Osteoblast (primary cell): ENCODE measurements at regions not wholly inside any gene's neighbourhood (a gene's known extent, or its start where the extent isn't known, plus 50 kb on each side); places are given as distances from the start of the nearest gene placed in this dataset.

Source experiments
- DNase-seq: peaks from one replicate; pipeline ENCODE4 v3.0.0; 2011; ENCODE audit warnings: low spot score, mixed read lengths; ENCODE audit not compliant: insufficient read length; ENCODE audit errors: missing footprints
- H2AFZ ChIP-seq: 2 replicates; pipeline ENCODE4 v1.6.0; 2011; ENCODE audit warnings: mild to moderate bottlenecking, low read length
- H3K27ac ChIP-seq: 2 replicates; pipeline ENCODE4 v1.5.1; 2011; ENCODE audit warnings: mild to moderate bottlenecking, low read depth, low read length, moderate library complexity
- H3K27me3 ChIP-seq: 2 replicates; pipeline ENCODE4 v1.6.0; 2012; ENCODE audit warnings: mild to moderate bottlenecking, control low read depth, inconsistent platforms, low read length, moderate library complexity; ENCODE audit not compliant: insufficient read depth
- H3K36me3 ChIP-seq: 2 replicates; pipeline ENCODE4 v1.5.1; 2011; ENCODE audit warnings: mild to moderate bottlenecking, low read length, control low read depth, moderate library complexity; ENCODE audit not compliant: insufficient read depth
- H3K4me1 ChIP-seq: 2 replicates; pipeline ENCODE4 v1.5.1; 2011; ENCODE audit warnings: mild to moderate bottlenecking, low read length, control low read depth, moderate library complexity; ENCODE audit not compliant: insufficient read depth
- H3K4me2 ChIP-seq: 2 replicates; pipeline ENCODE4 v1.6.0; 2011; ENCODE audit warnings: mild to moderate bottlenecking, low read length; ENCODE audit not compliant: insufficient read depth
- H3K4me3 ChIP-seq: fragments of 200-600 bp; sonication (generic); 3 replicates; pipeline ENCODE4 v1.5.1; 2012; ENCODE audit warnings: mild to moderate bottlenecking, low read length, inconsistent platforms; ENCODE audit not compliant: insufficient read depth
- H3K79me2 ChIP-seq: 2 replicates; pipeline ENCODE4 v1.6.0; 2012; ENCODE audit warnings: mild to moderate bottlenecking, low read length, control low read depth, inconsistent platforms; ENCODE audit not compliant: insufficient read depth
- H3K9me3 ChIP-seq: 2 replicates; pipeline ENCODE4 v1.5.1; 2011; ENCODE audit warnings: low read depth, low read length, control low read depth
- H4K20me1 ChIP-seq: 2 replicates; pipeline ENCODE4 v1.6.0; 2012; ENCODE audit warnings: mild to moderate bottlenecking, low read length, control low read depth; ENCODE audit not compliant: insufficient read depth
- CTCF ChIP-seq: IDR thresholded peaks from 2 replicates; pipeline ENCODE4 v1.5.1; 2011; ENCODE audit warnings: mild to moderate bottlenecking, low read depth, low read length, moderate library complexity; ENCODE audit errors: extremely low read depth

- no peak for TF ChIP-seq CTCF
- no peak for DNase-seq
- no peaks in the 10 kb centered on the region for H4K20me1 ChIP-seq
These were observed 321.5 kb upstream of the TBX18 start for GRCh38 chr6:85085875-85086274.

GRCh38 chr6:85081102-85081501, 316.7 kb upstream of the TBX18 start:
- H3K4me2 ChIP-seq: no peak overlapping the region
- no peak overlapping the region for H3K4me3 ChIP-seq
- no peak overlapping the region for H2AFZ ChIP-seq
- peaks cover 32% of the 10 kb centered on the region for H3K4me1 ChIP-seq
- DNase-seq: no peak
- TF ChIP-seq CTCF: no peak
- no peaks in the 10 kb centered on the region for H3K79me2 ChIP-seq
- H3K27ac ChIP-seq: no peak overlapping the region
- H3K9me3 ChIP-seq: no peaks in the 10 kb centered on the region
- H3K36me3 ChIP-seq: no peaks in the 10 kb centered on the region
- no peaks in the 10 kb centered on the region for H4K20me1 ChIP-seq
- no peaks in the 10 kb centered on the region for H3K27me3 ChIP-seq

More at GRCh38 chr6:85085875-85086274, 321.5 kb upstream of the TBX18 start:
- no peak overlapping the region for H3K4me3 ChIP-seq
- no peak overlapping the region for H2AFZ ChIP-seq
- H3K4me2 ChIP-seq: no peak overlapping the region
- H3K9me3 ChIP-seq: no peaks in the 10 kb centered on the region
- no peaks in the 10 kb centered on the region for H3K36me3 ChIP-seq
- H3K4me1 ChIP-seq: peaks cover 6% of the 10 kb centered on the region
- no peak overlapping the region for H3K27ac ChIP-seq
- no peaks in the 10 kb centered on the region for H3K27me3 ChIP-seq
- H3K79me2 ChIP-seq: no peaks in the 10 kb centered on the region

- no peak overlapping the region for H3K27ac ChIP-seq
- no peaks in the 10 kb centered on the region for H3K36me3 ChIP-seq
- no peak for TF ChIP-seq CTCF
- no peaks in the 10 kb centered on the region for H3K27me3 ChIP-seq
- no peak overlapping the region for H3K4me2 ChIP-seq
- H3K79me2 ChIP-seq: no peaks in the 10 kb centered on the region
- peaks cover 32% of the 10 kb centered on the region for H3K4me1 ChIP-seq
- no peaks in the 10 kb centered on the region for H3K9me3 ChIP-seq
- no peaks in the 10 kb centered on the region for H4K20me1 ChIP-seq
- H3K4me3 ChIP-seq: no peak overlapping the region
- no peak for DNase-seq
- H2AFZ ChIP-seq: no peak overlapping the region
These were observed 315.4 kb upstream of the TBX18 start for GRCh38 chr6:85079761-85080160.

- Histone ChIP-seq H3K4me1 (peaks cover 32% of the 10 kb centered on the region), H3K4me3 (no peak overlapping the region), H3K4me2 (peak overlapping the region; percentile 47), H3K27me3 (no peaks in the 10 kb centered on the region), H4K20me1 (no peaks in the 10 kb centered on the region), H2AFZ (no peak overlapping the region), H3K9me3 (no peaks in the 10 kb centered on the region), H3K79me2 (no peaks in the 10 kb centered on the region), H3K27ac (peak overlapping the region; percentile 74), H3K36me3 (no peaks in the 10 kb centered on the region)
- no peak for TF ChIP-seq CTCF
- DNase-seq: peak; percentile 70
These were observed 313.7 kb upstream of the TBX18 start for GRCh38 chr6:85078058-85078457.
